ENCODE measurements at regions not wholly inside any gene's neighbourhood (a gene's known extent, or its start where the extent isn't known, plus 50 kb on each side); places are given as distances from the start of the nearest gene placed in this dataset.

- DNase-seq: no peak
These were observed 857.4 kb upstream of the HTR2C start for GRCh38 chrX:113726466-113726865.

GRCh38 chrX:113726009-113726408, 857.9 kb upstream of the HTR2C start:
- DNase-seq: no peak

DNA sequence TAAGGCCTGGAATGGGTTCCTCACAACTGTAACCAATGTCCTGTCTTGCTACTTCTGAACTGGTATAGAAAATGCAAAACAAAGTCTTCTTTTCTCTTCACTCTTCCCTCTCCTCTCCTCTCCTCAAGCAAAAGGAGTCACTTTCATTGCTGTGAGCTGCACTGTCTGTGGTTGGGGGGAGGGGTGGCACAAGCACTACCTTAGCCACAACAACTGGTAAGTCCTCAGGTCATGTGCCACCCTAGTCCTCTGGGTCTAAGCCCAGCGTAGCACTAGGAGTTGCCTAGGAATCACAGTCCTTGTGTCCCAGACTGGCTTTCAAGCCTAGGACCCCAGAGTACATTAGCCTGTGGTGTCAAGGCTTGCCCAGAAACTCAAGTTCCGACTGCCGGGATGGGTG, 859.3 kb upstream of the AMOT start:
- DNase-seq: no peak

DNA sequence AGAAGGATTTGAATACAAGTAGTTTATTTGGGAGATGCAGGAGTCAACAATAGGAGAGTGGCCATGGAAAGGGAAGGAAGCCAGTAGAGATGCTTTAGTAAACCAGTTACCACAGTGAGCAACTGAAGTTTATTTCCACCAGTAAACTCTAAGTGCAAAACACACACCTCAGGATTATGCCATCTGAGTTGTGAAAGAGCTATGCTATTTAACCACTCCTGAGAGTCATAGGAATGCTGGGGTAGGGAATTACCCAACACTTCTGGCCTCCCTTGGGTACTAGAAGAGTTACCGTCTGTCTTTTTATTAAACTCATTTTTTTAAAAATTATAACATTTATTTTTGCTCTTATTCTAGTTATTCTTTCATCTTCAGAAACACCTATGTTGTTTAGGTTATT, 834.6 kb upstream of the AMOT start:
- DNase-seq: no peak

DNA sequence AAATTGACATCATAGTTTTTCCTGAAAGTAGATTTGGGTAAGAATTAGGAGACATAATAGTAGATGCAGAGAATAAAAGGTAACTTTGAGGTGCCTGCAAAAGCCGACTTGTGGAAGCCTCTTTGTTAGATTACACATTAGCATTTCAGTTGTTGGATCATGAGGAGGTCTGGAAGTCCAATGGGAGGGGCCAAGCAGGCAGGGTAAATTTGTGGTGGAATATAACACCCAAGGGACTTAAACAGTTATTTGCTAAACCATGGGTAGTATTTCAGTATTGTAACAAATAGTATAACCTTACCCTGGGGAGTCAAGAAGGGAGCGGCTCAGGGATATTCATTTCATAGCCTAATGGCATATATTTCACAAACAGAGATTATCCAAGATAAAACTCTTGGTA, 810.7 kb upstream of the AMOT start:
- DNase-seq: peak in 1 of 2 experiments; percentile 3

GRCh38 chrX:113644426-113644825, 803.8 kb upstream of the AMOT start:
- DNase-seq: no peak

DNA sequence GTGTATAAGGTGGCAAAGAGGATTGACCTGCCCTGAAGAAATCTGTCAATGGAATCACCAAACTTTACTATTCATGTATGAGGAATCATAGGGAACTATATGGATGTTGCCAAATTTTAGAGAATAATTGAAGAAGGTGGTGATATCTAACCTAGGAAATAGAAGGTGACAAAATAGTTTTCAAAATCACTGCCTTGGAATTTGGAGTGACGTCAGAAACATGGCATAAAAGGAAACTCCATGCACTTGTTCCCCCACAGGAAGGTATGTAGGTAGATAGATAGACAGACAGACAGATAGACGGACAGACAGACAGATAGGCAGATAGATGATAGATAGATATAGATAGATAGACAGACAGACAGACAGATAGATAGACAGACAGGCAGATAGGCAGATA, 793.9 kb upstream of the AMOT start:
- no peak for DNase-seq

DNA sequence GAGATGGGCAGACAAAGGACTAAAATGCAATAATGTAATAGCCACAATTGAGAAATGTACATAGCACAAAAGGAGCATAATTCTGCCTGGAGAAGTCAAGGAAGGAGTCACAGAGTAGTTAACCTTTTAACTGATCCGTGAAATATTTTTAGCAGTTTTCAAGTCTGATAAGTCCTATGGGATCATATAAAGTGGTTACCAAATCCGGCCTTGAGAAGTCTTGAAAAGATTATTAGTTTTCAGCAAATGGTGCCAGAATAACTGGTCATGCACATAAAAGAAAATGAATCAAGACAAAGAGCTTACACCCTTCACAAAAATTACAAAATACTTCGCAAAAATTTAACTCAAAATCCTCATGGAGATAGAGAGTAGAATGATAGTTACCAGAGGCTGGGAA, 788.7 kb upstream of the AMOT start:
- no peak for DNase-seq

DNA sequence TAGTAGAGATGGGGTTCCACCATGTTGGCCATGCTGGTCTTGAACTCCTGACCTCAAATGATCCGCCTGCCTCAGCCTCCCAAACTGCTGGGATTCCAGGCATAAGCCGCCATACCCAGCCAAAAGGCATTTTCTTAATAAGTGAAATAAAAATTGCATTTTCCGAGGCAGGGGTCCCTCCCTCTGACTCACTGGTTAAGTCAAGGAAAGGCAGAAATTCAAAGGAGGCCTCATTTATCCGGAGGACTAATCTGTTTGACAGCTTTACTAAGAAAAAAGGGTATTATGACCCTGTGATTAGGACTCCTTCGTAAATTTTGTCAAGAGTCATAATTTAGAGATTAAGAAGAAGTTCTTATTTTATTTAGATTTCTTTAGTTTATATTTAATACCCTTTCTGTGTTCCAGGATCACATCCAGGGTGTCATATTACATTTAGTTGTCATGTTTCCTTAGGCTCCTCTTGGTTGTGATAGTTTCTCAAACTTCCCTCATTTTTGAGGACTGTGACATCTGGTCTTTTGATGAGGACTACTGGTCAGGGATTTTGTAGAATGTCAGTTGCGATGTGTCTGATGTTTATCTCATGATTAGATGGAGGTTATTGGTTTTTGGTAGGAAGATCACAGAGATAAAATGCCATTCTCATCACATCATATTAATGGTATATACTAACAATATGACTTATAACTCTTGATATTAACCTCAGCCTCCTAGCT, 753.7 kb upstream of the AMOT start:
- no peak for DNase-seq

DNA sequence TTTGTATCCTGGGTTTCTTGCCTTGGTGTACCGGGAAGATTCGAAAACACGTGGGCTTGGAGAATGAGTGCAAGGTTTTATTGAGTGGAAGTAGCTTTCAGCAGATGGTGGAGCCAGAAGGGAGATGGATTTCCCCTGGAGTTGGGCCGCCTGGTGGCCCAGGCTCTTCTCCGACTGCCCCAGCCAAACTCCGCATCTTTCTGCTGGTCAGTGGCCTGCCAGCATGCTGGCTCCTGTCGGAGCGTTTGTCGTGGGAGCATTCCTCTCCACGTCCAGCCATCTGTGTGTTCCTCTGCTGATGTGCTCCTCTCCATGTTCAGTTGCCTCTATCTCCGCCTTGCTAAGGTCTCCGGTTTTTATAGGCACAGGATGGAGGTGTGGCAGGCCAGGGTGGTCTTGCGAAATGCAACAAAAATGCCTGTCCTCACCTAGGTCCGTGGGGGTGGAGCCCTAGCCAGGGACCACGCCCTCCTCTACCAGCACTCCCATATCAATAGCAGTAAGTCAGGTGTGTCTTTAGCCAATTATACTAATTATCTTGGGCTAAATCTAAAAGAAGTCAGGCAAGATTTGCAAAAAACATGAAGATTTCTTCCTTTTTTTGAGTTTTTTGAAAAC, 745.8 kb upstream of the AMOT start:
- no peak for DNase-seq

GRCh38 chrX:113580486-113580885, 739.9 kb upstream of the AMOT start:
- no peak for DNase-seq

DNA sequence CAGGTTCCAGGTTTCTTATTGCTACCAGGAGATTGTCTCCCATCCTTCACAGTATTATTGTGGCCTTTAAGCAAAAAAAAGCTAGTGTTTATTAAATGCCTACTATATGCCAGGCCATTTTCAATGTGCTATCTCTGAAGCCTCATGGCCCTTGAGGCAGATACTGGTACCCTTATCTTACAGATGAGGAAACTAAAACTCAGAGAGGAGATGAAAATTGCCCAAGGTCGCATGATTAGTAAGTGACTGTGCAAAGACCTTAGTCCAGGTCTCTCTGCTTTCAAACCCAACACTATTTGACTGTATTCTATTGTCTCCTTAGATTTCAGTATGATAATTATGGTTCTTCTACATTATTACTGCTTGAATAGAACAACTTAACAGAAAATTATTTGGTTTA, 717.9 kb upstream of the AMOT start:
- DNase-seq: no peak

GRCh38 chrX:113551919-113552318, 711.3 kb upstream of the AMOT start:
- no peak for DNase-seq

GRCh38 chrX:113548308-113549015, 707.8 kb upstream of the AMOT start:
- no peak for DNase-seq

DNA sequence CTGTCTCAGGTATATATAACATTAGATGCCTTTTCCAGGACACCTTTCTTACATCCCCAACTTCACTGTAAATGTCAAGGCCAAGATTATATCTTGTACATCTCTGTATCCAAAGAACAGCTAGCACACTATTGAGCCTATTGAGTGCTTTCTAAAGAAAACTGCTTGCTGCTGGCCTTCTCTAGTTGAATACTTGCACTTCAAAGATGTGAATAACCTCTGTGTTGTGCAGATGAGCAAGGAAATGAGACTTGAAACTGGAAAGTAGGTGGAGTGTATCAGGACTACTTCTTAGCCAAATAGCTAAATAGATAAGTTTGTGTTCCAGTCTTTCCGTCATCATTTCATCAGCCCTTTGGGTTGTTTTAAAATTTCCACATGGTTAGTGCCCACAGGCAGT, 704.4 kb upstream of the AMOT start:
- DNase-seq: no peak

- no peak for DNase-seq
These were observed 699.1 kb upstream of the AMOT start for GRCh38 chrX:113539599-113540356.

DNA sequence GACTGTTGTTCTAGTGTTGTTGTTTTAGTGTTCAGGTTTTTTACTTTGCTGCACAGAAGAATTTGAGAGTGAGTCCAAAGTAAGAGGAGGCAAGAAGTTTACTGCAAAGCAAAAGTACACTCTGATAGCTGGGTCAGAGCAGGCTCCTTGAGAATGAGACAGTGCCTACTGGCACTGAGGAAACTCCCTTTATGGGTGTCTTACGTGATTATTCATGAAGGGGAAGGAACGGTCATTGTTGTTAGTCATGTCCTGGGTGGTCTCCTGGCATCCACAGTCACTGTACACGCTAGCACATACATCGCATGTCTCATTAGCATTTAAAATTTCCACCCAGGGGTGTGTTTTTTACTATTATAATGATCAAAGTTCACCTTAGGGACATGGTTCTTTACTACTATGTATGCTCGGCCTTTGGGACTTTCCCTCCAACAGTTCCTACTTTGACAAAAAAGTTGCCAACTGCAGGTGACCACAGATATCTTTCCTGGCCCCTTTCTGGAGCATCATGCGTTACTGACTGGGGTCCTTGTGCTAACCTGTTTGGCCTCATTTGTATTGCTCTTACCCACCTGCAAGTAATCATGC, 688.9 kb upstream of the AMOT start:
- DNase-seq: no peak

- DNase-seq: no peak
These were observed 682.2 kb upstream of the AMOT start for GRCh38 chrX:113522814-113523213.

GRCh38 chrX:113514906-113515305, 674.3 kb upstream of the AMOT start:
- no peak for DNase-seq

GRCh38 chrX:113512700-113513395, 672.2 kb upstream of the AMOT start:
- no peak for DNase-seq

DNA sequence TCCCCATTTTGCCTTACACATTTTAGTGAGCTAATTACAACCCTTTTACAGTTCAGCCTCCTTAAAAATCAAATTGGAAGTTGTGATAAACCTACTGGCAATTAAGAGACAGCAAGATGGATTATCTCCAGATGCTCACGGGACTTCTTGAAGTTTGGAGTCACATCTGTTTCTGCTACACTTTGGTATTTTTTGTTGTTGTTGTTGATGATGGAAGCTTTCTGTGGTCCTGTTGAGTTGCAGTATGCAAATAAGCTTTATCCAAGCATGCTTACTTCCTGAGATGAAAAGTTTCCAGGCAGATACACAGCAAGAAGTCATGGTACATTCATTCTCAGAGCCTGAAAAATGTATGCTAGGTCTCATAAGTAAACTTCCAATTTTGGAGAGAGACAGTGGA, 670.0 kb upstream of the AMOT start:
- no peak for DNase-seq

DNA sequence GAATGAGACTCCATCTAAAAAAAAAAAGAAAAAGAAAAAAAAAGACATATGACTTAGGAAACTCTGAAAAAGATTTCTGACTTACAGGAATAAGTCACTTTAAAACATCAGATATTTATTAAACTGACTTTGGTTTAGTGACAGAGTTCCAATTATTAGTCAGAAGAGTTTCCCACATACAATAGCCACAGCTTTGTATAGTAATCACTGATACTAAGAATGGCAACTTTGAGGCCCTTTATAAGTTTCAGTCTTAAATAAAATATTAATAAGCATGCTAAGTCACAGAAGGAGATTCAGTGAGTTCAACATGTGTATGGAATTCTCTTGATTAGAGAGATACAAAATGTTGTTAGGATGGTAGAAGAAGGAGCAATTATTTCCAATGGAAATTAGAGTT, 652.3 kb upstream of the AMOT start:
- no peak for DNase-seq

- DNase-seq: no peak
These were observed 632.8 kb upstream of the AMOT start for GRCh38 chrX:113473418-113473817.

All from NCI-H526 (cell line).